HG02938 (cell line): ENCODE measurements at regions not wholly inside any gene's neighbourhood (a gene's known extent, or its start where the extent isn't known, plus 50 kb on each side); places are given as distances from the start of the nearest gene placed in this dataset.

Source experiments
- ATAC-seq: cut with Tn5 transposase; IDR thresholded peaks from one replicate; pipeline ENCODE4 v1.9.1; 2021; ENCODE audit warnings: mild to moderate bottlenecking, moderate library complexity; ENCODE audit not compliant: unreplicated experiment

- no peak for ATAC-seq
Measured at GRCh38 chr9:18137815-18138214, 336.1 kb upstream of the ADAMTSL1 start.

DNA sequence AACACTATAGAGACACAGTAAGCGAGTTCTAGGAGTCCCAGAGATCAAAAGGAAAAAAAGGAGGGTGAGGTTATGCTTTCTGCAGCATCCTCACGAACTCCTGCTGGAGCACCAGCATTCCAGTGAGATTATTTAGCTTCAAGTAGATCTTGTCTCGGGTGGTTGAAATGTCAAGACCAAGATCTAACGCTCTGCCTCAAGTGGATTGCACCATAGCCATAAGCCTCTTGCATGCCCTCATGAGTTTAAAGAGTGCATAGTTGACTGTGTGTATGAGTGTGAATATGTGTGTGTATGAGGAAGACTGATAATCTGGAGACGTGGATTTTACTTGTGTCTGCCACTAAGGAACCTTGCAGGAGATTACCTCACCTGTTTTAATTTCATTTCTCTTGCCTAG lies 335.3 kb upstream of the ADAMTSL1 start:
- no peak for ATAC-seq

- ATAC-seq: no peak
Measured at GRCh38 chr9:18141681-18142080, 332.3 kb upstream of the ADAMTSL1 start.

- no peak for ATAC-seq
Measured at GRCh38 chr9:18143073-18143745, 330.7 kb upstream of the ADAMTSL1 start.

DNA sequence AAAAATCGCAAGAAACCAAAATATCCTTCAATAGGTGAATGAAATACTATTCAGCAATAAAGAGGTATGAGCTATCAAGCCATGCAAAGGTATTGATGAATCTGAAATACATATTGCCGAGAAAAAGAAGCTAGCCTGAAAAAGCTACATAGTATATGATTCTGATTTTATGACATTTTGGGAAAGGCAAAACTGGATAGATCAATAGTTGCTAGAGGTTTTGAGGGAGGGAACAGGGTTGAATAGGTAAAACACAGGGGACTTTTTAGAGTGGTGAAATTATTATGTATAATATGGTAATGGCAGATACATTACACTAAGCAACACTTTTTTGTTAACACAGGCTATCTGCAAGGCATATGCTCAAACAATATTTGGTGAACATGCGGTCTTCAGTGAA lies 327.6 kb upstream of the ADAMTSL1 start:
- no peak for ATAC-seq

- ATAC-seq: no peak
Measured at GRCh38 chr9:18149471-18150011, 324.4 kb upstream of the ADAMTSL1 start.

GRCh38 chr9:18154661-18155060 lies 319.3 kb upstream of the ADAMTSL1 start:
- ATAC-seq: no peak

GRCh38 chr9:18159254-18159653 lies 314.7 kb upstream of the ADAMTSL1 start:
- ATAC-seq: no peak

DNA sequence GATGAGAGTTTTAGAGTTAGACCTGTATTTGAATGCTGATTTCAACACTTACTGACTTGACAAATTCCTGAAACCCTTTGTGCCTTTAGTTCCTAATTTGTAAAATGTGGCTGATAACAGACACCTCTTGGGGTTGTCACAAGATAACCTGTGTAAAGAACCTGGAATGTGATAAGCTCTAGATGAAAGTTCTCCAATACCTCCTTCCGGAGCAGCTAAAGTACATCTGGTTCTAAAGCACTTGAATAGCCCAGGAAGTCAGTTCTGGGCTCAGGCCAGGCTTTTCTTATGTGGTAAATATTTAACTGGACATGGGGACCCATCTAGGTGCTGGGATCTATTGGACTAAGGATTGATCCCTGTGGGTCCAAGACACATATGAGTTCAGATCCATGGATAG lies 310.8 kb upstream of the ADAMTSL1 start:
- ATAC-seq: no peak

- ATAC-seq: no peak
Measured at GRCh38 chr9:18167733-18168132, 306.2 kb upstream of the ADAMTSL1 start.

GRCh38 chr9:18173923-18174322 lies 300.0 kb upstream of the ADAMTSL1 start:
- no peak for ATAC-seq

DNA sequence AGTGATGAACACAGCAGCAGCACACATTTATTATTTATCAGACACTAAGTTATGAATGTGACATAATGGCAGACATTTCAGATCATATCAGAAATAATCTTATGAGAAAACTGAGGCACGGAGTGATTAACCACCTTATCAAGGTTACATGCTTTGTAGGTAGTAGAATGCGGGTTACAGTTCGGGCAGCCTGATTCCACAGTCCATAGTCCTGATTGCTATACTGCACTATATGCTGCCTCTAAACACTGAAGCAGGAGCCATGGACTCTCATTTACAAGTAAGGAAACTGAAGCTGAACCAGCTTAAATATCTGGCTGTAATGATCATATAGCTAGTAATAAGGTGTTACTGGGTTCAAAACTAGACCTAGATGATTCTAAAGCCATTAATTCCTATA lies 291.3 kb upstream of the ADAMTSL1 start:
- no peak for ATAC-seq

DNA sequence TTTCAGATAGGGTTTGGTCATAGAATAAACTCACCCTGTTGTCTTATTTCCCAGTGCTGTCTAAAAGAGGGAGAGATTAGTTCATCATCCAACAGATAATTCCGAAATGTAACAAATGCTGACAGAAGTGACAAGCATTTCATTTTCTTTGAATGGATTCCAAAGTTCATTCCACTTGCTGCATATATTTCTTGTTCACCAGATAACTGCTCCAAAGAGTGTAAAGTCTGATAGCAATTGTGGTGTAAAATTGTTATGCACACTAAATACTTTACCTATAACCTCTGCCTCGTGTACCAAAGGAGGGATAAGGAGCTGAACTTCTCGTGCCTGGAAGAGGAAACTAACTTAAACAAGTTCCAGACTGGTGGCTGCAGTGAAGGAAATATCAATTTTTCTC lies 290.0 kb upstream of the ADAMTSL1 start:
- no peak for ATAC-seq

DNA sequence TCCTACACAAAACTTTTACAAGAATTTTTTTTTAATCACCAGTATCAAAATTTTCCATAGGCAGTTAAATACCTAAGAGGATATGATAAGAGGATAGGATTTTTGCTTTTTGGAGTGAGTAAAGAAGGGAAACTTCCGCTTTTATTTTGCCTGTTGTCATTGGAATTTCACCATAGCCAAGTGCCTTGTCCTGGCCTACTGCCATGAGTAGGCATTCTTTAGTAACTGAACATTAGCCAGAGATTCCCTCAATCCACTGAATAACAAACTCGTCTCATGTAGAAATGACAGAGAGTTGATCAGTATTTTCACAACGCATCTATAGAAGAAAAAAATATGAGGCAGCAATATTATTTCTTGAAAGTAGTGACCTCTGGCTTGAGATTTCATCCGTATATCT lies 289.6 kb upstream of the ADAMTSL1 start:
- no peak for ATAC-seq

GRCh38 chr9:18185196-18185595 lies 288.8 kb upstream of the ADAMTSL1 start:
- no peak for ATAC-seq

DNA sequence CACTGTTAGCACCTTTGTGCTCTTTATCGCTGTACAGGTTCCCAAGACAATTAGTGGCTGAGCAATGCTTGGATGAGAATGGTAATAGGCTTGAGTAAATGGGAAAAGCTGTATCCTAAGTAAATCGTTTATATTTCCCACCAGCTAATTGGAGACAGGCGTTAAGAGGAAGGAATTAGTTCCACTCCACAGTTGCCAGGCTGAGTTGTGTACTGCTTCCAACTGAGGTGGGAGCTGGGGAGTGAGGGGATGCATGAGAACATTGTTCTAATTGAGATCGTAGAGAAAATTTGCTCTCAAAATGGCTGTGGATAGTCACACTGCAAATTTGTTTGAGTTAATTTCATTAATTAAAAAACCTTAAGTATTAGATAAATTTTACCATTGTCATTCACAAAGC lies 285.0 kb upstream of the ADAMTSL1 start:
- no peak for ATAC-seq

DNA sequence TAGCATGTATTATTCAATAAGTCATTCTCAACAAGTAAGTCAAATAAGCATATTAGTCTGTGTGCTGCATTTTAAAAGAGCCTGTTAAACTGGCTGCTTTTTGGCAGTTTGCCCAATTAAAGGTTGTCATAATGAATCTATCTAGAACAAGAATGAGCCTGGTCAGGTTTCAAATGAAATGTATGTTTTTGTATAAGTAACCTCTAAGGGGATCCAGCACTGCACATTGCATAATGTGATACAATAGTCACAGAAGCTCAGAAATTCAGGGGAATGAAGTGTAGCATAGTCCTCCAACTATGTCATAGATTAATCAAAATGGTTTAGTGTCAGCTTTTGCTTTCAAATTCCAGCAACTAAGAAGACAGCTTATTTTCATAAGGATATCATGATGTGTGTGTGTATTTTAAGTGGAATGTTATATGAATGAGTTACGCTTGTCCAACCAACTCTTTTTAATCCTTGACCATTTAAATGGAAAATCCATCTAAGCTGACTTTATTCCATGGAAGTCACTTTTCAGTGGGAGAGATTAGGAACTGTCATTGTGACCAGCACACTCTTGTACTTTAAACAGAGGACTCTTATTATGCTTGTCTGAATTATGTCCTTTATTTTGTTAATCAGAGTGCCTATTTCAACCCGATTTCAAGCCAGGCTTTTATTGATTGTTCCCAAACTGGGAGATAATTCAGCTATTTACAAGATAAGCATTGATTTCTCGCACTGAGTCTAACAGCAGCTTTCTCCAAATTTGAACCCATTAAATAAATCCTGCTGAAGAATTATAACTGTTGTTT lies 283.9 kb upstream of the ADAMTSL1 start:
- no peak for ATAC-seq

- no peak for ATAC-seq
Measured at GRCh38 chr9:18190671-18191374, 283.1 kb upstream of the ADAMTSL1 start.

GRCh38 chr9:18194316-18194715 lies 279.6 kb upstream of the ADAMTSL1 start:
- no peak for ATAC-seq

- no peak for ATAC-seq
Measured at GRCh38 chr9:18195223-18195622, 278.7 kb upstream of the ADAMTSL1 start.

- no peak for ATAC-seq
Measured at GRCh38 chr9:18202924-18203323, 271.0 kb upstream of the ADAMTSL1 start.

DNA sequence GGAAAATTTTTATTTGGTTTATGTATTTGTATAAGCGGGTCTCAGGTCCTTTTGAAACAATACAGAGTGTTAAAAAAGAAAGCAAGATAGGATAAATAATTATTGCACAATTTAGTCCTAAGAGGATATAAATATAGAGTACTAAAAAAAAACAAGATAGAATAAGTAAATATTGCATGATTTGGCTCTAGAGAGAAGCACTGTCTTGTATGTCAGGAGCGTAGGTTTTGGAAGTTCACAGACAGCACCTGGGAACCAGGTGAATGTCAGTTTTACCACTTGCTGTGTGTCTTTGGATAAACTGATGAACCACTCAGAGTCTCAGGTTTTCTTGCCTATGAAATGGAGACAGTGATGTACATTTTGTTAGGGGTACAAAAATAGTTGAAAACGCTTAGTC lies 266.2 kb upstream of the ADAMTSL1 start:
- no peak for ATAC-seq
